B cell (primary cell): ENCODE measurements at regions not wholly inside any gene's neighbourhood (a gene's known extent, or its start where the extent isn't known, plus 50 kb on each side); places are given as distances from the start of the nearest gene placed in this dataset.

Experiments used
- ATAC-seq: fragments of 200-7000 bp; cut with Tn5 transposase; one replicate; pipeline ENCODE4 v1.10.0; 2021; ENCODE audit warnings: low read depth, mild to moderate bottlenecking, moderate number of reproducible peaks, moderate library complexity
- CTCF ChIA-PET: fragments of 350-600 bp; sonication (Branson Sonifier 250); formaldehyde crosslinking; loops from one replicate; lab custom pipeline; 2021; ENCODE audit warnings: antibody characterized with exemption, inconsistent platforms; lab: Charles Lee
- POLR2A ChIA-PET: fragments of 350-600 bp; sonication (Branson Sonifier 250); formaldehyde crosslinking; loops from one replicate; lab custom pipeline; 2021; ENCODE audit warnings: antibody characterized with exemption; lab: Charles Lee
- DNase-seq: peaks from one replicate; pipeline ENCODE4 v3.0.0; 2013
- H2AFZ ChIP-seq: 2 replicates; pipeline ENCODE4 v1.6.1; 2012; ENCODE audit warnings: mild to moderate bottlenecking, low read depth, low read length; ENCODE audit not compliant: insufficient read depth, poor library complexity, severe bottlenecking
- H3K27ac ChIP-seq, 2 donors: 1 replicate in 1 of 2; 2 replicates in 1 of 2; pipeline ENCODE4 v1.5.1; 2012 to 2013; ENCODE audit warnings: low read length in 2 of 2, mild to moderate bottlenecking in 2 of 2, moderate library complexity in 1 of 2
- H3K27me3 ChIP-seq, 4 experiments: fragments of 200-600 bp in 1 of 4; sonication (generic) in 1 of 4; replicated peaks in 1 of 4; 1 replicate in 2 of 4; 2 replicates in 2 of 4; pipeline versions ENCODE4 v1.6.1 to v1.7.0; 2013 to 2016; ENCODE audit warnings: low read length in 3 of 4, mild to moderate bottlenecking in 2 of 4, mixed read lengths in 1 of 4, moderate library complexity in 1 of 4; ENCODE audit not compliant: insufficient read depth in 4 of 4, control insufficient read depth in 3 of 4; ENCODE audit errors: control extremely low read depth in 1 of 4
- H3K36me3 ChIP-seq, 2 experiments: replicated peaks in 1 of 2; 1 replicate in 1 of 2; 2 replicates in 1 of 2; pipeline versions ENCODE4 v1.6.1 to v1.7.1; 2013; ENCODE audit warnings: low read length in 1 of 2; ENCODE audit not compliant: insufficient read depth in 2 of 2, control insufficient read depth in 1 of 2; ENCODE audit errors: control extremely low read depth in 1 of 2, extremely low read depth in 1 of 2
- H3K4me1 ChIP-seq, 2 donors: fragments of 200-600 bp in 1 of 2; sonication (generic) in 1 of 2; 1 replicate in 1 of 2; 2 replicates in 1 of 2; pipeline versions ENCODE4 v1.5.1 to v1.6.1; 2013 to 2017; ENCODE audit warnings: low read length in 2 of 2; ENCODE audit not compliant: control insufficient read depth in 2 of 2, insufficient read depth in 2 of 2
- H3K4me2 ChIP-seq: replicated peaks from 2 replicates; pipeline ENCODE3; 2012; ENCODE audit warnings: mild to moderate bottlenecking, low read depth, low read length; ENCODE audit not compliant: poor library complexity, severe bottlenecking
- H3K4me3 ChIP-seq, 5 experiments: fragments of 200-600 bp in 1 of 5; sonication (generic) in 1 of 5; 1 replicate in 3 of 5; 2 replicates in 2 of 5; pipeline versions ENCODE4 v1.5.1 to v1.7.0; 2011 to 2016; ENCODE audit warnings: low read length in 4 of 5, mild to moderate bottlenecking in 4 of 5, low read depth in 2 of 5, control low read depth in 1 of 5, moderate library complexity in 1 of 5; ENCODE audit not compliant: insufficient read depth in 1 of 5; ENCODE audit errors: control extremely low read depth in 1 of 5, extremely low read depth in 1 of 5
- H3K79me2 ChIP-seq: fragments of 200-600 bp; sonication (generic); one replicate; pipeline ENCODE4 v1.6.0; 2016; ENCODE audit warnings: low read length; ENCODE audit not compliant: control insufficient read depth, insufficient read depth
- H3K9ac ChIP-seq: fragments of 200-600 bp; sonication (generic); 2 replicates; pipeline ENCODE4 v1.6.1; 2017; ENCODE audit warnings: mild to moderate bottlenecking, low read length, moderate library complexity
- H3K9me3 ChIP-seq, 3 donors: one replicate each; pipeline versions ENCODE4 v1.6.1 to v1.7.1; 2013; ENCODE audit warnings: low read length in 2 of 3; ENCODE audit not compliant: control insufficient read depth in 2 of 3, insufficient read depth in 1 of 3; ENCODE audit errors: control extremely low read depth in 1 of 3
- H4K20me1 ChIP-seq: 2 replicates; pipeline ENCODE4 v1.6.0; 2012; ENCODE audit warnings: mild to moderate bottlenecking, low read length; ENCODE audit not compliant: insufficient read depth, control insufficient read depth, poor library complexity, severe bottlenecking
- H3K27ac Mint-ChIP-seq: one replicate; pipeline ENCODE4 v1.8.0; 2021; ENCODE audit warnings: mixed read lengths
- H3K27me3 Mint-ChIP-seq: one replicate; pipeline ENCODE4 v1.8.0; 2021; ENCODE audit warnings: mixed read lengths
- H3K4me1 Mint-ChIP-seq: one replicate; pipeline ENCODE4 v1.8.0; 2021; ENCODE audit warnings: mixed read lengths
- H3K4me3 Mint-ChIP-seq: one replicate; pipeline ENCODE4 v1.8.0; 2021; ENCODE audit warnings: mixed read lengths
- H3K9me3 Mint-ChIP-seq: one replicate; pipeline ENCODE4 v1.8.0; 2022; ENCODE audit warnings: mixed read lengths; ENCODE audit not compliant: insufficient read depth
- CTCF ChIP-seq: fragments of 200-600 bp; IDR thresholded peaks from one replicate; pipeline ENCODE4 v1.8.0; 2022; ENCODE audit warnings: antibody characterized with exemption, mild to moderate bottlenecking
- EZH2 ChIP-seq: IDR thresholded peaks from 2 replicates; pipeline ENCODE4 v1.6.1; 2012; ENCODE audit warnings: borderline replicate concordance, low read depth, mild to moderate bottlenecking, moderate library complexity, low read length; ENCODE audit not compliant: insufficient read depth, poor library complexity, severe bottlenecking
- WGBS: methylation state at CpG from one replicate; pipeline ENCODE4 v1.1.5; 2013; ENCODE audit warnings: missing lambda C conversion rate; ENCODE audit not compliant: insufficient coverage; 5-methylcytosine and 5-hydroxymethylcytosine counted together
- intact Hi-C: fragments of 100-400 bp; cut with micrococcal nuclease; formaldehyde crosslinking; loops from one replicate; pipeline ENCODE4 v1.10.0; 2022

GRCh38 chr6:30396833-30397479 lies 52.0 kb downstream of the RPP21 start:
- no peak overlapping the region for H3K27ac ChIP-seq
- H3K79me2 ChIP-seq: no peaks in the 10 kb centered on the region
- H3K9ac ChIP-seq: no peak overlapping the region
- peaks cover 6% of the 10 kb centered on the region for H3K4me1 Mint-ChIP-seq
- H3K4me3 ChIP-seq: no peak overlapping the region
- H3K27ac Mint-ChIP-seq: no peak overlapping the region
- peaks cover 0 to 39% (median 16%) of the 10 kb centered on the region in 4 experiments for H3K27me3 ChIP-seq
- no peaks in the 10 kb centered on the region for H4K20me1 ChIP-seq
- ATAC-seq: peak; percentile 100
- H3K27me3 Mint-ChIP-seq: peaks cover 54% of the 10 kb centered on the region
- DNase-seq: peak; percentile 88
- H3K9me3 Mint-ChIP-seq: no peaks in the 10 kb centered on the region
- ChIA-PET CTCF (interaction anchor here (1.1 to 4.3 kb wide), 7 partner anchors 38 to 295 kb away, joined by 3 to 41 read pairs (median 4); no protein-coding TSS in a partner anchor), POLR2A (no interaction called here)
- H3K4me3 Mint-ChIP-seq: no peak overlapping the region
- peak overlapping the region; percentile 38 for H3K4me2 ChIP-seq
- 14% methylated on average over 18 of the region's 20 CpGs for WGBS
- H2AFZ ChIP-seq: no peak overlapping the region
- peaks cover 10 to 13% of the 10 kb centered on the region in 2 donors for H3K4me1 ChIP-seq
- H3K9me3 ChIP-seq: no peaks in the 10 kb centered on the region
- H3K36me3 ChIP-seq: no peaks in the 10 kb centered on the region
- TF ChIP-seq EZH2 (no peak), CTCF (peak; percentile 89)
- intact Hi-C loops: loop anchor here (1.0 kb wide), 3 partner anchors 40 to 294 kb away; no protein-coding TSS in a partner anchor

GRCh38 chr6:30397697-30398096 lies 52.7 kb downstream of the RPP21 start:
- TF ChIP-seq CTCF (no peak), EZH2 (no peak)
- H4K20me1 ChIP-seq: no peaks in the 10 kb centered on the region
- H2AFZ ChIP-seq: no peak overlapping the region
- 81% methylated on average over 3 of the region's 3 CpGs for WGBS
- no peaks in the 10 kb centered on the region for H3K9me3 ChIP-seq
- H3K4me3 ChIP-seq: no peak overlapping the region
- Mint-ChIP-seq H3K27ac (no peak overlapping the region), H3K4me1 (peaks cover 6% of the 10 kb centered on the region), H3K27me3 (peaks cover 55% of the 10 kb centered on the region), H3K9me3 (no peaks in the 10 kb centered on the region), H3K4me3 (no peak overlapping the region)
- H3K9ac ChIP-seq: no peak overlapping the region
- H3K36me3 ChIP-seq: no peaks in the 10 kb centered on the region
- peaks cover 10 to 13% of the 10 kb centered on the region in 2 donors for H3K4me1 ChIP-seq
- DNase-seq (no peak), ATAC-seq (no peak)
- POLR2A ChIA-PET: no interaction called here
- no peaks in the 10 kb centered on the region for H3K79me2 ChIP-seq
- no peak overlapping the region for H3K4me2 ChIP-seq
- H3K27ac ChIP-seq: no peak overlapping the region
- intact Hi-C loops: loop anchor here (1.0 kb wide), 3 partner anchors 40 to 294 kb away; no protein-coding TSS in a partner anchor
- CTCF ChIA-PET: interaction anchor here (0.6 to 4.3 kb wide), 11 partner anchors 9 to 487 kb away, joined by 3 to 41 read pairs (median 4); partner anchors contain the start of gene PPP1R11
- H3K27me3 ChIP-seq: peaks cover 0 to 39% (median 15%) of the 10 kb centered on the region in 4 experiments
